H54 (cell line): ENCODE measurements at regions not wholly inside any gene's neighbourhood (a gene's known extent, or its start where the extent isn't known, plus 50 kb on each side); places are given as distances from the start of the nearest gene placed in this dataset.
A peak's percentile ranks its signal among the peaks of the same experiment; 100 is the strongest.
"Not testable (repeated sequence)": the region's sequence is repeated elsewhere in the genome, so short reads cannot be mapped to it uniquely, and the experiment has no call there.

ENCODE experiments used
- DNase-seq: peaks from one replicate; pipeline ENCODE4 v3.0.0; 2011; ENCODE audit warnings: low spot score, mixed read lengths; ENCODE audit not compliant: insufficient read length
- FAIRE-seq: peaks from 3 replicates; lab custom pipeline; 2011; peaks lifted over from hg19 to GRCh38; lab: Jason Lieb, UNC
- POLR2A ChIP-seq: IDR thresholded peaks from 2 replicates; pipeline ENCODE4 v1.6.1; 2011; ENCODE audit warnings: low read depth, mild to moderate bottlenecking, low read length

GRCh38 chr6:118712969-118713368 lies 61.6 kb upstream of the CEP85L start:
- no peak for DNase-seq
- no peak for FAIRE-seq
- no peak for TF ChIP-seq POLR2A

GRCh38 chr6:118710616-118711015 lies 59.2 kb upstream of the CEP85L start:
- FAIRE-seq, result no peak
- TF ChIP-seq POLR2A, result no peak
- DNase-seq, result no peak

GRCh38 chr6:118709859-118710350 lies 58.5 kb upstream of the CEP85L start:
- FAIRE-seq, result peak; percentile 70
- DNase-seq, result no peak
- no peak for TF ChIP-seq POLR2A

- no peak for TF ChIP-seq POLR2A
- FAIRE-seq (no peak), DNase-seq (no peak)
Observed at GRCh38 chr6:118708744-118709143, 57.4 kb upstream of the CEP85L start.

- no peak for FAIRE-seq
- DNase-seq, result no peak
- no peak for TF ChIP-seq POLR2A
Observed at GRCh38 chr6:118708055-118708454, 56.7 kb upstream of the CEP85L start.

GRCh38 chr6:118706702-118707101 lies 55.3 kb upstream of the CEP85L start:
- FAIRE-seq, result no peak

GRCh38 chr6:118705544-118706491 lies 54.4 kb upstream of the CEP85L start:
- no peak for TF ChIP-seq POLR2A
- FAIRE-seq, result peak; percentile 15

More at GRCh38 chr6:118706702-118707101, 55.3 kb upstream of the CEP85L start:
- no peak for DNase-seq
- TF ChIP-seq POLR2A, result no peak

GRCh38 chr6:118704915-118705314 lies 53.5 kb upstream of the CEP85L start:
- FAIRE-seq, result no peak
- no peak for TF ChIP-seq POLR2A
- no peak for DNase-seq

More at GRCh38 chr6:118705544-118706491, 54.4 kb upstream of the CEP85L start:
- no peak for DNase-seq

- not testable (repeated sequence) for FAIRE-seq
Observed at GRCh38 chr6:118701260-118701659, 49.9 kb upstream of the CEP85L start.

More at GRCh38 chr6:118701260-118701659, 49.9 kb upstream of the CEP85L start:
- not testable (repeated sequence) for DNase-seq
